OCI-LY7 (cell line): ENCODE measurements at regions not wholly inside any gene's neighbourhood (a gene's known extent, or its start where the extent isn't known, plus 50 kb on each side); places are given as distances from the start of the nearest gene placed in this dataset.

Experiments used
- EZH2phosphoT487 ChIP-seq: fragments of 200-600 bp; sonication (generic); IDR thresholded peaks from 2 replicates; pipeline ENCODE4 v1.6.1; 2018; ENCODE audit warnings: low read depth, borderline replicate concordance, mild to moderate bottlenecking, mixed run types, antibody characterized with exemption, low read length, moderate library complexity, mixed read lengths
- TF ChIP-seq, protein P1 (sequence below): fragments of 200-600 bp; sonication (generic); conservative IDR thresholded peaks from 2 replicates; pipeline ENCODE4 v1.5.1; 2014; ENCODE audit warnings: mild to moderate bottlenecking, antibody characterized with exemption, low read length, moderate library complexity, mixed read lengths

DNA sequence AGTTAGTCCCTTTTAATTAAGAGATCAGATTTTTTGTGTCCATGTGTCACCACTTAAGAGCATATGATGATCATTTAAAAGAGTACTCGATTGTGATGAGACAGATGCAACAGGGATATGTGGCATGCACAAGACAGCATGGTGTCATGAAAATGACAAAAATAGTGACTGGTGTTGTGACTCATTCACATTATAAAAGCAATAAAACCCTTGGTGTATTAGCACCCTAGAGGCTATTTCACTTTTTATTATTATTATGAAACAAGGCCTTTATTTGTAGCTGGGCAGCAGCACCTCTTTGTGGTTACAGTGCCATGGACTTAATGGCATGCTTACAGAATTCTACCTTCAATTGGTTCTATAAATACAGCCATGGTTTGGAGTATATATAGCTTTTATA, 1296.0 kb upstream of the ZEB2 start:
- TF ChIP-seq, protein P1, sequence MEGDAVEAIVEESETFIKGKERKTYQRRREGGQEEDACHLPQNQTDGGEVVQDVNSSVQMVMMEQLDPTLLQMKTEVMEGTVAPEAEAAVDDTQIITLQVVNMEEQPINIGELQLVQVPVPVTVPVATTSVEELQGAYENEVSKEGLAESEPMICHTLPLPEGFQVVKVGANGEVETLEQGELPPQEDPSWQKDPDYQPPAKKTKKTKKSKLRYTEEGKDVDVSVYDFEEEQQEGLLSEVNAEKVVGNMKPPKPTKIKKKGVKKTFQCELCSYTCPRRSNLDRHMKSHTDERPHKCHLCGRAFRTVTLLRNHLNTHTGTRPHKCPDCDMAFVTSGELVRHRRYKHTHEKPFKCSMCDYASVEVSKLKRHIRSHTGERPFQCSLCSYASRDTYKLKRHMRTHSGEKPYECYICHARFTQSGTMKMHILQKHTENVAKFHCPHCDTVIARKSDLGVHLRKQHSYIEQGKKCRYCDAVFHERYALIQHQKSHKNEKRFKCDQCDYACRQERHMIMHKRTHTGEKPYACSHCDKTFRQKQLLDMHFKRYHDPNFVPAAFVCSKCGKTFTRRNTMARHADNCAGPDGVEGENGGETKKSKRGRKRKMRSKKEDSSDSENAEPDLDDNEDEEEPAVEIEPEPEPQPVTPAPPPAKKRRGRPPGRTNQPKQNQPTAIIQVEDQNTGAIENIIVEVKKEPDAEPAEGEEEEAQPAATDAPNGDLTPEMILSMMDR: no peak
- no peak for TF ChIP-seq EZH2phosphoT487
